ENCODE measurements at regions not wholly inside any gene's neighbourhood (a gene's known extent, or its start where the extent isn't known, plus 50 kb on each side); places are given as distances from the start of the nearest gene placed in this dataset.

GRCh38 chr1:73181190-73181540, 898.8 kb upstream of the NEGR1 start:
- no peak for DNase-seq

GRCh38 chr1:73180397-73181189, 898.3 kb upstream of the NEGR1 start:
- no peak for DNase-seq

GRCh38 chr1:73176902-73177301, 894.6 kb upstream of the NEGR1 start:
- no peak for DNase-seq

DNA sequence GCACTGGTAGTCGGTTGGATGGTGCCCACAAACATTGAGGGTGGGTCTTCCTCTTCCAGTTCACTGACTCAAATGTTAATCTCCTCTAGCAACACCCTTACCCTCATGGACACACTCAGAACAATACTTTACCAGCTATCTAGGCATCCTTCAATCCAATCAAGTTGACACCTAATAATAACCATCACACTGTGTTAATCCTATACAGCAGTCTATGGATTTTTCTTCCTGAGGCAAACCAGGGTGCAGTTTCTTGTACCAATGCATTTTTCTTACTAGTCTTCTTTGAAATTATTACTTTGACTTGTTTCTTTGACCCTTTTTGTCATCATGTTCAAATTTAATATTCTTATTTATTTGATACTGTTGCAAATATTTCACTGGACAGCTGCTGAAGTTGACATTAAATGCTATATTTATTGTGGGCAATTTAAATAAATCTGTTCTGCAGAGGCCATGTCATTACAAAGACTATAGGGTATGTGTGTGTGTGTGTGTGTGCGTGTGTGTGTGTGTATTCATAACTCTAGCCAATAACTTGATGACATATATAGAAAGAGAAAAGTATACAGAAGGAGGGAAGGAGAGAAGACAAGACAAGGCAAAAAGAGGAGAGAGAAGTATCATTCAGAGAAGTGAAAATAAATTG, 884.8 kb upstream of the NEGR1 start:
- DNase-seq: no peak

- DNase-seq: no peak
These were observed 880.2 kb upstream of the NEGR1 start for GRCh38 chr1:73162564-73162963.

GRCh38 chr1:73161418-73161817, 879.1 kb upstream of the NEGR1 start:
- no peak for DNase-seq

GRCh38 chr1:73160759-73161158, 878.4 kb upstream of the NEGR1 start:
- DNase-seq: no peak

DNA sequence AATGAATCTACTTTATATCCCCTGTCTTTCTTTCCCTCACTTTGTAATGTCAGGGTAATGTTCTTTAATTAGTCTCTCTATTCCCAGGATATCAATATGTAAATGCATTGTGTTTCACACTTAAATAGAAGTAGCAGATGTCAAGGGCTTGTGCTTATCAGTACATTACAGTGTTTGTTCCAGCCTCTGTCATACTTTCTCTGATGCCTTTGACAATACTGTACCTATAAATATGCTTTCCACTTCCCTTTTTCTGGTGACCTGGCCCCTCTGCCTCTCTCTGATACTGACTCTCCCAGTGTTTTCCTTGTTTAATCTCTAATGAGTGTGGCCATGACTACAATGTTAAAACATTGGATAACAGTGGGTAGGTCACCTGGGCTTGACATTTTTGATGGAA, 862.0 kb upstream of the NEGR1 start:
- no peak for DNase-seq

- DNase-seq: no peak
These were observed 854.6 kb upstream of the NEGR1 start for GRCh38 chr1:73136975-73137374.

DNA sequence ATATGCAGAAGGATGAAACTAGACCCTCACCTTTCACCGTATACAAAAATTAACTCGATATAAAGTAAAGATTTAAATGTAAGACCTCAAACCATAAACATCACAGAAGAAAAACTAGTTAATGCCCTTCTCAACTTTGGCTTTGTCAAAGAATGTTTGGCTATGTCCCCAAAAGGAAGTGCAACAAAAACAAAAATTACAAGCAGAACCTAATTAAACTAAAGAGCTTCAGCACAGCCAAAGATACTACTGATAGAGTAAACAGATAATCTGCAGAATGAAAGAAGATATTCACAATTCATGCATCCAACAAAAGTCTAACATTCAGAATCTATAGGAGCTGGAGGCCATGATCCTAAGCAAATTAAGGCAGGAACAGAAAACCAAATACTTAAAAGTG, 824.6 kb upstream of the NEGR1 start:
- no peak for DNase-seq

DNA sequence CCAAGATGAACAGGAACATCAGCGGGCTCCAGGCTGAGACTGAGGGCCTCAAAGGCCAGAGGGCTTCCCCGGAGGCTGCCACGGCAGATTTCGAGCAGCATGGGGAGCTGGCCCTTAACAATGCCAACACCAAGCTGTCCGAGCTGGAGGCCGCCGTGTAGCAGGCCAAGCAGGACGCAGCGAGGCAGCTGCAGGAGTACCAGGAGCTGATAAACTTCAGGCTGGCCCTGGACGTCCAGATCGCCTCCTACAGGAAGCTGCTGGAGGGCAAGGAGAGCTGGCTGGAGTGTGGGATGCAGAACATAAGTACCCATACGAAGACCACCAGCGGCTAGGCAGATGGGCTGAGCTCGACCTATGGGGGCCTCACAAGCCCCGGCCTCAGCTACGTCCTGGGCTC, 823.4 kb upstream of the NEGR1 start:
- no peak for DNase-seq

GRCh38 chr1:73104749-73105148, 822.4 kb upstream of the NEGR1 start:
- no peak for DNase-seq

- DNase-seq: no peak
These were observed 817.9 kb upstream of the NEGR1 start for GRCh38 chr1:73100216-73100615.

- DNase-seq: no peak
These were observed 815.6 kb upstream of the NEGR1 start for GRCh38 chr1:73097917-73098316.

- no peak for DNase-seq
These were observed 814.5 kb upstream of the NEGR1 start for GRCh38 chr1:73096841-73097240.

- DNase-seq: no peak
These were observed 810.0 kb upstream of the NEGR1 start for GRCh38 chr1:73092383-73092782.

- peak; percentile 39 for DNase-seq
These were observed 784.5 kb upstream of the NEGR1 start for GRCh38 chr1:73066866-73067265.

DNA sequence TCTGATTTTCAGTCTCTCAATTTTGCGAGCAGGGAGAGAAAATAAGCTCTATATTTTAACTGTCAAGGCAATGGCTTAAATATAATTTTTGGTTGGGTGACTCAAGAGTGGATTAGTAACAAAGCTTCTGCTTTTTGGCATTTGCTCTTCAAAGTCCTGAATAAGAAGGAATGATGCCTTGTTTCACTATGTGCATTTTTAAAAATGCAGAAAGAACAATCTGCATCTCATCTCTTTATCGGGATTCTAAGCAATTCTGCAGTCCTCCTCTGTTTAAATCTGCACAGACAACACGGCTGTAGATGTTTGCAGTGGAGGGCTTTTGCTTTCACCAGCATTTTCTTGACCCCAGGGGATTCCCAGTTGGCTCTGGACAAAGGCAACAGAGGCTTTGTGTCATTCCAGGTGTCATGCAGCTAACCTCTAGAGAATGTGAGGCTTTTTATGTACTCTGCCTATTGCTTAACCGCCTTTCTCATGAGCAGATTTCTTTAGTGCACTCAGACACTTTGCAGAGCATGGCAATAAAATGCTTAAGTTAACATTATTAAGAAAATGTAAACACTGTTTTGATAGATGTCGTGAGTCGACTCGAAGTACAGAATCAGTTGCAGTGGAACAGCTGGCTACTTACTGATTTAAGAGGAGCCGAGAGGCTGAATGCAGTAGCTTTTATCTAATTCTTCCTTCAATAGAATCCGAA, 783.2 kb upstream of the NEGR1 start:
- DNase-seq: peak; percentile 82

- DNase-seq: no peak
These were observed 774.5 kb upstream of the NEGR1 start for GRCh38 chr1:73056826-73057225.

DNA sequence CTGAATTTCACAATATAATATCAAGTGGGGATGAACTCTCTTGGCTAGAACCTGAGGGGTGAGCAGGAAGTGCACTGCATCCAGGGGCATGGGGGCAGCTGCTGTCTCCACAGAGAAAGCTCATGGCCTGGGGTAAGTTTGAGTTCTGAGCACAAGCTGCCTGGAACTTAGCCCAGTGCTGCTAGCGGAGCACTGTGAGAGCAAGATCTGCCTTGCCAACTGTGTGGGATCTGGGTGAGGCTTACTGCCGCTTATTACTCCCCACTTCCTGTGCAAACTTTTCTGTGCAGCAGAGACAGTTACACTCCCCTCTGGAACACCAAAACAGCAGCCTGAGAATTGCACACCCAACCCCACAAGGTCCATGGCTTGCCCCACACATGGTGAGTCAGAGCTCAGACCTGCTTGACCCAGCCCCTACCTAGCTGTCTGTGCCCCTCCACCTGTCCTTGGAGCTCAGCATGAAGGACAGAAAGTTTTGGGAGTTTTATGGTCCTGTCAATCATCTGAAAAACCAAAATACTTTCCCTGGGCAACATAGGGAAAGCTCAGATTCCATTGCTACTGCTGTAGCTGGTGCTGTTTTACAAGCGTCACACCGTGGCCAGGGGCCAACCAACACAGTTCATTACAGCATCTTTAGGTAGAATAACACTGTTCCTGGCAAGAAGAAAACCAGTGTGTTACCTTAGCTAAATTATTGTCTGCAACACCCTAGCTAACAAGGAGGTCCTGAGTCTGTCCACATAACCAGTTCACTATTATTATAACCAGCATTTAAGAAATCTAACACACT, 762.1 kb upstream of the NEGR1 start:
- no peak for DNase-seq

- no peak for DNase-seq
These were observed 760.1 kb upstream of the NEGR1 start for GRCh38 chr1:73042403-73042802.

DNA sequence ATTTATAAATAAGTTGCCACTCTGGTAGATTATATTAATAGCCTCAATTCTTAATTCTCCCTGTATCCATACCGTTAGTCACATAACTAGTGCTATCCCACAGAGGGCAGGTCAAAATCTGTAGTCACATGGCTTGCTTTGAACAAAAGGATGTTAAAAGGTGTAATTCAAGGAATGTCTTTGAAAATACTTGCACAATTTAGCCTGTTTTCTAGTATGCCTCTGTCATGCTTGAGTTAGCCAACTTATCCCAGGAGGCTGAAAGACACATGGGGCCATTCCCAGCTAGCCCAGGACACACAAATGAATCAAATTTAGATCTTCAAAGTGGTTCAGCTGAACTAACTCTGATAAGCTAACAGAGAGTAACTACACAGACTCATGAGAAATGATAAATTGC, 758.5 kb upstream of the NEGR1 start:
- DNase-seq: no peak

GRCh38 chr1:73034271-73034670, 751.9 kb upstream of the NEGR1 start:
- no peak for DNase-seq
